HEK293 (cell line): ENCODE measurements at regions not wholly inside any gene's neighbourhood (a gene's known extent, or its start where the extent isn't known, plus 50 kb on each side); places are given as distances from the start of the nearest gene placed in this dataset.

Experiments
- AEBP2 ChIP-seq: fragments of 450-650 bp; formaldehyde crosslinking; IDR thresholded peaks from 2 replicates; pipeline ENCODE4 v1.5.1; 2016; ENCODE audit warnings: missing biosample characterization, missing genetic modification characterization, borderline replicate concordance
- BCL11B ChIP-seq: fragments of 450-650 bp; formaldehyde crosslinking; IDR thresholded peaks from 2 replicates; pipeline ENCODE4 v1.5.1; 2016; ENCODE audit warnings: low read depth, missing biosample characterization, missing genetic modification characterization
- CTCF ChIP-seq: fragments of 450-650 bp; formaldehyde crosslinking; IDR thresholded peaks from 2 replicates; pipeline ENCODE4 v1.5.1; 2016; ENCODE audit warnings: missing biosample characterization, missing genetic modification characterization
- PRDM4 ChIP-seq: fragments of 450-650 bp; formaldehyde crosslinking; IDR thresholded peaks from 2 replicates; pipeline ENCODE4 v1.5.1; 2017; ENCODE audit warnings: missing biosample characterization, missing genetic modification characterization
- ZFP3 ChIP-seq: fragments of 450-650 bp; formaldehyde crosslinking; IDR thresholded peaks from 2 replicates; pipeline ENCODE4 v1.5.1; 2016; ENCODE audit warnings: low read depth, missing biosample characterization, missing genetic modification characterization
- ZNF354C ChIP-seq: fragments of 450-650 bp; formaldehyde crosslinking; IDR thresholded peaks from 2 replicates; pipeline ENCODE4 v1.5.1; 2016; ENCODE audit warnings: missing biosample characterization, missing genetic modification characterization, low read depth, borderline replicate concordance
- ZNF658 ChIP-seq: fragments of 450-650 bp; formaldehyde crosslinking; IDR thresholded peaks from 2 replicates; pipeline ENCODE4; 2016; ENCODE audit warnings: missing biosample characterization, missing genetic modification characterization
- ZNF776 ChIP-seq: fragments of 450-650 bp; formaldehyde crosslinking; IDR thresholded peaks from 2 replicates; pipeline ENCODE4 v1.5.0; 2017; ENCODE audit warnings: missing biosample characterization, missing genetic modification characterization, borderline replicate concordance
- ZNF777 ChIP-seq: fragments of 450-650 bp; formaldehyde crosslinking; IDR thresholded peaks from 2 replicates; pipeline ENCODE4 v1.5.1; 2017; ENCODE audit warnings: missing biosample characterization, missing genetic modification characterization, borderline replicate concordance

GRCh38 chr4:96431094-96431493, 591.2 kb downstream of the PDHA2 start:
- TF ChIP-seq ZNF658 (tag by site-specific recombination), result no peak
- no peak for TF ChIP-seq AEBP2 (tag by site-specific recombination)
- TF ChIP-seq ZNF354C (tag by site-specific recombination), result no peak
- TF ChIP-seq ZNF777 (tag by site-specific recombination), result no peak
- TF ChIP-seq ZNF776, result no peak
- no peak for TF ChIP-seq PRDM4 (tag by site-specific recombination)
- no peak for TF ChIP-seq CTCF (tag by site-specific recombination)
- TF ChIP-seq BCL11B (tag by site-specific recombination), result no peak
- no peak for TF ChIP-seq ZFP3 (tag by site-specific recombination)
